Upper lobe of left lung (tissue), 4 donors: ENCODE measurements at regions not wholly inside any gene's neighbourhood (a gene's known extent, or its start where the extent isn't known, plus 50 kb on each side); places are given as distances from the start of the nearest gene placed in this dataset.

Experiments used
- POLR2A ChIP-seq, 4 donors: fragments of 450-650 bp; IDR thresholded peaks; one replicate each; pipeline ENCODE4 v1.5.1; 2016 to 2017; ENCODE audit warnings: antibody characterized with exemption in 4 of 4, mild to moderate bottlenecking in 2 of 4
- POLR2AphosphoS5 ChIP-seq, 2 donors: sonication (generic); formaldehyde crosslinking; IDR thresholded peaks; one replicate each; pipeline ENCODE4 v1.5.1; 2017; ENCODE audit warnings: antibody characterized with exemption in 2 of 2
- TF ChIP-seq, protein P1 (sequence below), 6 experiments: fragments of 450-650 bp in 4 of 6; fragments of 200-600 bp in 2 of 6; sonication (generic) in 2 of 6; IDR thresholded peaks; one replicate each; pipeline ENCODE4 v1.5.1; 2016 to 2019; ENCODE audit warnings: antibody characterized with exemption in 6 of 6

DNA sequence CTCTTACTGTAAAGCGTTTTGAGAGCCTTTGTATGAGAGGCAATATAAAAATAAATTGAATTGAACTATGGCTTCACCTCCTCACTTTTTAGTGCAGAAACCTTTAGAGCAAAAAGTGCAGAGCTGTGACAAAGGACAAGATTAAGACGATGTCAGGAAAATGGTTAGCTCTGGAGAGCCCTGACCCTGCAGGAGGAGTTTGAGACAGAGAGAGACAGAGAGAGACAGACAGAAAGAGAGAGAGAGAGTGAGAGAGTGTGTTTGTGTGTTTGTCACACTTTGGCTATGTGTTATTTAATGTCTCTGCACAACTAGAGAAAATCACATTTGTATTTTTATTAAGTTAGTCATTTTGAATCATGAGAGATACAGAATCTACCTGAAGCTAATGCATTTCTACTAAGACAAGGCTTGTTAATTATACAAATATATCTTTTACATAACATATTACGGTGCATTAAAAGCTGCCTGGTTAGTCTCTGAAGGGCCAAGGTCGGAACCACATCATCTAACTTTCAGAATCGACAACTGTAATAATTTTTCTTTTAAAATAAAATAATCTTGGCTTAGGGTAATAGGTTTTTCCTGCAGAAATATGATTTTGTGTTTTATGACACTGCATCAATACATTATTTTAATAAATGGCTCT, 423.5 kb upstream of the ZEB2 start:
- TF ChIP-seq, protein P1, sequence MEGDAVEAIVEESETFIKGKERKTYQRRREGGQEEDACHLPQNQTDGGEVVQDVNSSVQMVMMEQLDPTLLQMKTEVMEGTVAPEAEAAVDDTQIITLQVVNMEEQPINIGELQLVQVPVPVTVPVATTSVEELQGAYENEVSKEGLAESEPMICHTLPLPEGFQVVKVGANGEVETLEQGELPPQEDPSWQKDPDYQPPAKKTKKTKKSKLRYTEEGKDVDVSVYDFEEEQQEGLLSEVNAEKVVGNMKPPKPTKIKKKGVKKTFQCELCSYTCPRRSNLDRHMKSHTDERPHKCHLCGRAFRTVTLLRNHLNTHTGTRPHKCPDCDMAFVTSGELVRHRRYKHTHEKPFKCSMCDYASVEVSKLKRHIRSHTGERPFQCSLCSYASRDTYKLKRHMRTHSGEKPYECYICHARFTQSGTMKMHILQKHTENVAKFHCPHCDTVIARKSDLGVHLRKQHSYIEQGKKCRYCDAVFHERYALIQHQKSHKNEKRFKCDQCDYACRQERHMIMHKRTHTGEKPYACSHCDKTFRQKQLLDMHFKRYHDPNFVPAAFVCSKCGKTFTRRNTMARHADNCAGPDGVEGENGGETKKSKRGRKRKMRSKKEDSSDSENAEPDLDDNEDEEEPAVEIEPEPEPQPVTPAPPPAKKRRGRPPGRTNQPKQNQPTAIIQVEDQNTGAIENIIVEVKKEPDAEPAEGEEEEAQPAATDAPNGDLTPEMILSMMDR (IDR thresholded peaks at IDR 0.05), result no peak
- TF ChIP-seq POLR2AphosphoS5 (IDR thresholded peaks at IDR 0.05) (no peak), POLR2A (IDR thresholded peaks at IDR 0.05) (no peak)
